ENCODE measurements at regions not wholly inside any gene's neighbourhood (a gene's known extent, or its start where the extent isn't known, plus 50 kb on each side); places are given as distances from the start of the nearest gene placed in this dataset.
"Not testable (repeated sequence)": the region's sequence is repeated elsewhere in the genome, so short reads cannot be mapped to it uniquely, and the experiment has no call there.

DNA sequence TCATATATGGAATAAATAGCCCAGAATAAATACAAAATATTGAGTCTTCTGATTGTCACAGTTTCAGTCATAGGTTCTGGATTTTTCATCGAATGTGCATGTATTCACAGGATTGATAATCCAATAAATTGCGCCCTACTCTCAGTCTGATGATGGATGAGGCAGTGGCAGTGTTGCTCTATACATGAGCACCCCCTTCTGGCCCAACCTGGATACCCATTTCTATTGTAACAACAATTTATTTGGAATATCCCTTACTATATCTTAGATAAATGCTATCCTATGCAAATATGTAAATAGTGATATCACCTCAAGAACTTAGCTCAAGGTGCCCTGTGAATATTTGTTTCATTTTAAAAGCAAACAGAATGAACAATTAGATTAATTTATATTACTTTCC lies 733.7 kb upstream of the PABPC4L start:
- H3K4me3 ChIP-seq = no peak overlapping the region
- H3K27ac ChIP-seq = no peak overlapping the region
- TF ChIP-seq CTCF (IDR thresholded peaks at IDR 0.05) = no peak
- DNase-seq (ENCODE audit: low spot score) = no peak

GRCh38 chr4:134934036-134934808 lies 732.6 kb upstream of the PABPC4L start:
- DNase-seq (ENCODE audit: low spot score) = no peak
- Histone ChIP-seq H3K27ac (no peak overlapping the region), H3K4me3 (no peak overlapping the region)
- TF ChIP-seq CTCF (IDR thresholded peaks at IDR 0.05) = no peak

- H3K4me3 ChIP-seq = no peak overlapping the region
Observed at GRCh38 chr4:134915355-134915754, 713.8 kb upstream of the PABPC4L start.

DNA sequence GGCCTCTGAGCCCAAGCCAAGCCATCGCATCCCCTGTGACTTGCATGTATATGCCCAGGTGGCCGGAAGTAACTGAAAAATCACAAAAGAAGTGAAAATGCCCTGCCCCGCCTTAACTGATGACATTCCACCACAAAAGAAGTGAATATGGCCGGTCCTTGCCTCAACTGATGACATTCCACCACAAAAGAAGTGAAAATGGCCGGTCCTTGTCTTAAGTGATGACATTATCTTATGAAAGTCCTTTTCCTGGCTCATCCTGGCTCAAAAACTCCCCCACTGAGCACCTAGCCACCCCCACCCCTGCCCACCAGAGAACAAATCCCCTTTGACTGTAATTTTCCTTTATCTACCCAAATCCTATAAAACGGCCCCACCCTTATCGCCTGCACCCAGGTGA lies 712.7 kb upstream of the PABPC4L start:
- not testable (repeated sequence) for DNase-seq (ENCODE audit: low spot score); H3K4me3 ChIP-seq; H3K27ac ChIP-seq

More at GRCh38 chr4:134915355-134915754, 713.8 kb upstream of the PABPC4L start:
- no peak for DNase-seq (ENCODE audit: low spot score)
- no peak overlapping the region for H3K27ac ChIP-seq
- no peak for TF ChIP-seq CTCF (IDR thresholded peaks at IDR 0.05)

DNA sequence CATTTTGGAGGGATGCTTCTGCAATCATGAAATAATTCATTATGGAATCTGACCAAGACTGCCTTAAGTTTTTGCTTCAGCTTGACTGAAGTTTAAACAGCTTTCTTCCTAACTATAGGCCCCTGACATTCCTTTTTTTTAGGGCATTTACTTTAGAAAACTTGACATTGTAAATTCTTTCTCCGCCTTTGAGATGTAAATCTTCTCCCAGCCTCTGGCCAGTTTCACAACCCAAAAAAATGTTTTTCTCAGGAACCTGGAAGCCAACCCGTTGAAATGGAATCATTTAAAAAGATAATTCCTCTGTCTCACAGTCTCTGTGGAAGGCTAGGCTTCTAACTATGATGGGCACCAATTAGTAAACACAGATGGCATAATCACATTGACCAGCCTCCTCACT lies 710.4 kb upstream of the PABPC4L start:
- Histone ChIP-seq H3K27ac (no peak overlapping the region), H3K4me3 (no peak overlapping the region)
- DNase-seq (ENCODE audit: low spot score) = no peak
- no peak for TF ChIP-seq CTCF (IDR thresholded peaks at IDR 0.05)

GRCh38 chr4:134906404-134907023 lies 704.9 kb upstream of the PABPC4L start:
- Histone ChIP-seq H3K27ac (no peak overlapping the region), H3K4me3 (no peak overlapping the region)
- no peak for TF ChIP-seq CTCF (IDR thresholded peaks at IDR 0.05)
- no peak for DNase-seq (ENCODE audit: low spot score)

DNA sequence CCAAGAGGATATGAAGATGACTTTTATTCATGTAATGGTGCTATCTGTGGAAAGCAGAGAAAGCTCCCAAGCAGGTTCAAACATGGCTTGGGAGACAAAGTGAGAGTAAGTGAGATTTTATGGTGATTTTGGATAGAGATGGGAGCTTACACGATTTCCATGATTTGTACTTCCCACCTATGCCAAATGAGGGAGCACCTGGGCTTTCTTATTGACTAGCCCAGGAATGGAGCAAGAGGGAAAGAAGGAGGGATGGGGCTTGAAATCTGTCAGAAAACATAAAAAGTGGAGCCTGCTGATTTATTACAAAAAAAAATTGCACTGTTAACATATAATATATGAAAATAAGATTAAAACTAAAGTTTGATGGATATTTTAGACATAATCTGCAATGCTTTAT lies 703.5 kb upstream of the PABPC4L start:
- Histone ChIP-seq H3K27ac (no peak overlapping the region), H3K4me3 (no peak overlapping the region)
- no peak for TF ChIP-seq CTCF (IDR thresholded peaks at IDR 0.05)
- DNase-seq (ENCODE audit: low spot score) = no peak

All from coronary artery (tissue), 2 donors.